NCI-H2227 treated with DMSO at 0.1 percent for 48 hours (cell line): ENCODE measurements at regions not wholly inside any gene's neighbourhood (a gene's known extent, or its start where the extent isn't known, plus 50 kb on each side); places are given as distances from the start of the nearest gene placed in this dataset.

Experiments
- DNase-seq: peaks from one replicate; lab custom pipeline; 2025; lab: John Stamatoyannopoulos, UW

DNA sequence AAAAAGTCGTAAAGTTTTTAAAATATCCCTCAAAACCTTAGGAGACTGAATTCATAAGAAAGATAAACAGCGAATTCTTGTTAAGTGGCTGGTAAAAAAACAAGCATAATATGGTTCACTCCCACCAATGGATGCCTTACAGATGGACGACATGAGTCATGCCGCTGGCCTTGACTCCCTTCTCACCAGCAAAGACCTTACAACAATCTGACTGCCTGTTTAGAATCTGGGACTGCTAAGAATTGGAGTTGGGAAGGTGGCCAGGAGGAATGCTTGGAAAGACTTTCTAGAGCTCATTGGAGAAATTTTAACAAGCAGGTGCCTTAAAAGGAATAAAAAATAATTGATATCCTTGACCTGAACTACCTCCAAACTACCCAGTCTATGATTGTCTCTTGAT, 206.9 kb upstream of the FMN2 start:
- no peak for DNase-seq

DNA sequence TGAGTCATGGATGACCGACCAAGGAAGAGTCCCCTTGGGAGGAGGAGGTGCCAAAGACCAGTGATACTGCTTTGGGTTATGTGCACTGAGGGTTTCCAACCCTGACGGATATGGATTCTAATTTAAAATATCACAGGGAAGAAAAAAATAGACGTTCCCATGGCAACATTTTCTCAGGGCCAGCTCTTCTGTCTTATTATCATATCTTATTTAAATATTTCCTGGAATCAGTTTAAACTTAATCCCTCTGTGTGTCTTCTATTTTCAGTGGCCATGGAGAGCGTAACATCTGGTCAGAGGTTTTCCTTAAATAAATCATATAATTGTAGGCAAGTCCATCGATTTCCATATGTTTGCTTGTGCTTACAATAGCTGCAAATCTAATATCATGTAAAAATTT, 205.4 kb upstream of the FMN2 start:
- no peak for DNase-seq

GRCh38 chr1:239888639-239889038, 203.0 kb upstream of the FMN2 start:
- DNase-seq: no peak

- no peak for DNase-seq
These were observed 199.9 kb upstream of the FMN2 start for GRCh38 chr1:239891621-239892358.

DNA sequence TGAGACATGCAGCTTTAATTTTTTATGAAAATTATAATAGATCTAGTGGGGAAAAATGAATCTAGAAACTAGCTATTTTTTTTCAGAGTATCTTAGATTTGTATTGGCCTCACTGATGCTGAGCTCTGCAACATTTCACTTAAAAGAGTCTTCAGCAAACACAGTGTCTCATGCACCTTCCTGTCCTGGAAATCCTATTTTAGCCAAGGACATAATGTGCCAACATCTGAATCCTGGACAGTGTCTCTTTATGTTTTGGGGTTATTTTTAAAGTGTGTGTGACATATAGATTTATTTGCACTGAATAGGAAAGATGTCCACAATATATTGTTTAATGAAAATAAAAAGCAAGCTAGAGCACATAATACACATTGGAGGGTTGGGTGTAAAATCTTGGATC, 199.1 kb upstream of the FMN2 start:
- no peak for DNase-seq

DNA sequence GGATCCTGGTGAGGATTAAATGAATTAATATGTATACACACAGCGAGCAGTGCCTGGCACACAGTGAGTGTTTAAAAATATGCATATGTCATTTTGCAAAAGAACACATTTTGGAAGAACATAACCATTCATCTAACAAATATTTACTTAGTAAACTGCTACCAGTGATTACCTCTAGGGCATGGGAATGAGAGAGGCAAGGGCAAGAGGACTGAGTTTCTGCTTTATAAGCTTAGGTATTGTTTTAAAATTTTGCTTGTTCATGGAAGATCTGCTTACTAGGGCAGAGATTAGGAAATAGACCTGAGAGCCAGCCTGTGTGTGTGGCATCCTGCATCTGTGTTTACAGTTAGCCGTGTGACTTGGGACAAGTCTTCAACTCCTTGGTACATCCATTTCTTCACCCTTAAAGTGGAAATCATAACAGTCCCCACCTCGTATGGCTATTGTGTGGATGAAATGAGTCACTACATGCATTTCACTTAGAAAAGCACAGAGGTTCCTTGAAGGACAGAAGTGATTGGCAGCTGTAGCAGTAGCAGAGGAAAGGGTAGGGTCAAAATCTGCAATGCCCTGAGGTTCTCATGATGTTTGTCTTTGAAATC, 198.5 kb upstream of the FMN2 start:
- no peak for DNase-seq

DNA sequence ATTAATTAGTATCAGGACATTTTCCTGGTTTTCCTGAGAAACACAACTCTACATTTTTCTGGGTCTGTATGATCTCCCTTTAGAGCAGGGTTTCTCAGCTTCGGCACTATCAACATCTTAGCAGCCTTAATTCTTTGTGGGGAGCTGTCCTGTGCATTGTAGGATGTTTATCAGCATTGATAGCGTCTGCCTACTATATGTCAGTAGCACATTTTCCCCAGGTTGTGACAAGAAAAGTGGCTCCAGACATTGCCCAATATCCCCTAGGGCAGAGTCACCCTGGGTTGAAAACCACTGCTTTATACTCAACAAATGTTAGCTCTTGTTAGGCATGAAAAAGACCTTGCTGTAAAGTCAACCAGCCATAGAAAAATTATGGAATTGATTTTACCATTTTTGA, 195.1 kb upstream of the FMN2 start:
- DNase-seq: no peak

DNA sequence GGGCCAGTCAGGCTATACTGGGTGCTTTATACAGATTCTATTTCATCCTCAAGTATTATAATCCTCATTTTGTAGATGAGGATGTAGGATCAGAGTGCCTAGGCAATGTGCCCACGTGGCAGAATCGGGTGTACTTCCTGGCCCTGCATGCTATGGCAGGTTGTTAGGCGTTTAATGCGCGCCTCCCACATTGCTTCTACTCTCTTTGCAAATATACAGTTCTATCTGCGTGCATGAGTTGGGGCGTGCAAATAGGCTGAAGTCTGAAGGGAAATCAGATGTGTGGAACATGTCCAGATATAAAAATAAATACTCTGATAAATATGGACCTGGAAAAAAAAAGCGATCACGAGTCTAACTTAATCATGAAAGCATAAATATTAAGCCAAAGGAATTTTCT, 194.7 kb upstream of the FMN2 start:
- no peak for DNase-seq

GRCh38 chr1:239897458-239897857, 194.2 kb upstream of the FMN2 start:
- no peak for DNase-seq

DNA sequence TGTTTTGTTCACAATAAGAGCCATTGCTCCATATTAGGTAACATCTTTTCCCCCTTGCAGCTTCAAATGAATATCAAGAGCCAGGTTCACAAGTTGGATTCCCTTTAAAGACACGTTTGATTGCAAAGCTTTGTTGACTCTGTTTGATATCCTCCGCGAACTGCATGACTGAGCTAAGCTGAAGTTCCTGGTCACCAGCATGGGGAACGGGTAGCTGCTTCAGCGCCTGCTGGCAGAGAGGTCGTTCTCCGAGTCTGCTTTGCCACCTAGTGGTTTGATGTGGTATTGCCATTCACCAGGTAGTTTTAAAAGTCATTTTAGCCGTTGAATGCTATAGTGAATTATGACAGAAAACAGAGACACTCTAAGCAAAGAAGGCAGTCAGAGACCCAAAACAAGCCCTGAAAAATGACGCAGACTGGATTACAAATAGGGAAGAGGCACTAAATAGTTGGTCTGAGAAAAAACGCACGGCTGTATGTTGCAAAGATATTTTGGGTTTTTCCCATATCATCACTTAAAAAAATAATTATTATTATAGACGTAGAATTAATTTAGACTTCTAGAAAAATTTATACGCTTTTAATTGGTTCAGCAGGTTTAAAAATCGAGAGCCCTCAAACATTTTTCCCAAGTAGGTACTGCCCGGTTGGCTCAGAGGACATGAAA, 193.5 kb upstream of the FMN2 start:
- peak; percentile 83 for DNase-seq

DNA sequence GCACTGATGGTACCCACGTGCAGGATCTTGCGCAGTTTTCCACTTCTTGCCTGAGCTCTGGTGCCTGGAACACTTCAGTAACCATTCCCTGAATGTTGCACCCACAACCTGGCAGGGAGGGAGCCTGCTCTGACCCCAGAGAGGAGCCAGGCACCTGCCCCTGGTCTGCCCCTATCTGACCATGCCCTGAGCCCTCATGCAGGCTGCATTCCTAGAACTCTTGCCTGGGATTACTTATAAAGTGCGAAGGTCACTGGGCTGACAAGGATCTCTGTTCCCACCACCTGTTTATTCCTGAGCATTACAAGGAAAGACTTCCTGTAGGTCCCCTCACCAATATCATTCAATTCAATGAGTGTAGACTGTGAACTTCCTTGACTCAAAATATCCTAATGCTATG, 191.9 kb upstream of the FMN2 start:
- no peak for DNase-seq

DNA sequence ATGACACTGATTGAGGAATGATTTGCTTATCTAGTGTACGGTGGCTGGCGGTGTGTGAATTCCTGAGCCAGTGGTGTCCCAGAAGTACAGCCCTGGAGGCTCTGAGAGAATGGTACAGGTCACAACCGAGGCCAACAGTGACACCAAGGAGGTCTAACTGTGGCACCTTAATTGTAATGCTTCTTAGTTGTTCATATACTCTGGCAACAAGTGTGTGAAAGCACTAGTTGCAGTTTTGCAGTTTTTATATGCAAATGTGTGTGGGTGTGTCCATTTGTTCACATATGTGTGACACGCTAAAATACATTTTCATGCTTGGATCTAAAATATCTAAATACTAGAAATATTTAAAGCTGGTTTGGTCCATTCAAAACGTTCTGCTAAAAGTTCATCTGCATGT, 185.3 kb upstream of the FMN2 start:
- DNase-seq: no peak

DNA sequence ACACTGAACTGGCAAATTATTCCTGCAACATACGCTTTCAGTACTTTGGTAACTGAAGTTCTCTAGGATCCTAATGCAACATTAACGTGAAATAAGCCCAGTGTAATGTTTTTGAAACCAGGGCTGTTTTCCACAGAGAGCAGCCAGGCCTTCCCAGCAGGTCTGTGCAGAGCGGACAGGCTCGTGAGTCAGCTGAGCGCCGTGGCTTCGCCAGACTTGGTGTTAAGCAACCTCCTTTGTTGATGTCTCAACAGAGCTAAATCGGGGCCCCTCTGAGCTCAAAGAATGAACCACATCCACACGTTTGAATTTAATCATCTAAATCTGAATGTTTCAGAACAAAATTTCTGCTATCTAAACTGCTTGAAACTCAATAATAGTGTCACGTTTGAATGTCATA, 181.8 kb upstream of the FMN2 start:
- no peak for DNase-seq

- DNase-seq: no peak
These were observed 179.2 kb upstream of the FMN2 start for GRCh38 chr1:239912471-239912870.

GRCh38 chr1:239913141-239913585, 178.5 kb upstream of the FMN2 start:
- no peak for DNase-seq

GRCh38 chr1:239914751-239915231, 176.9 kb upstream of the FMN2 start:
- DNase-seq: no peak

DNA sequence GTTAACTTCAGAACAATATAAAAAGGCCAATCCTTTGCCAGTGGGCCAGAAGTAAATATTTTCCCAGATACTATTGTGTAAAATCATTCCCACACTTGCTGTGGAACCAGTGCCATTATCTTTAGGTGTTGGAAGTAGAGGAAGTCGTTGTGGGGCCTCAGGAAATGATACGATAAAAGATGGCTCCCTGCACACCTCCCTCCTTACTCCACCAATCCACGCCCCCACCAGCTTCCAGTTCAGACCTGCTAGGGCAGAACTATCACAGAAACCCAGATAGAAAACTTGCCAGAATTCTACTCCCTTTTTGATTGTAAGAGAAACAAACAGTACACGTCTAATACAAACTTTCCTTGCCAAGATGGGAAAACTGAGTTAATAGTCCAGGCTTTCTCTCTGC, 173.0 kb upstream of the FMN2 start:
- DNase-seq: no peak

GRCh38 chr1:239920214-239920613, 171.5 kb upstream of the FMN2 start:
- DNase-seq: no peak

DNA sequence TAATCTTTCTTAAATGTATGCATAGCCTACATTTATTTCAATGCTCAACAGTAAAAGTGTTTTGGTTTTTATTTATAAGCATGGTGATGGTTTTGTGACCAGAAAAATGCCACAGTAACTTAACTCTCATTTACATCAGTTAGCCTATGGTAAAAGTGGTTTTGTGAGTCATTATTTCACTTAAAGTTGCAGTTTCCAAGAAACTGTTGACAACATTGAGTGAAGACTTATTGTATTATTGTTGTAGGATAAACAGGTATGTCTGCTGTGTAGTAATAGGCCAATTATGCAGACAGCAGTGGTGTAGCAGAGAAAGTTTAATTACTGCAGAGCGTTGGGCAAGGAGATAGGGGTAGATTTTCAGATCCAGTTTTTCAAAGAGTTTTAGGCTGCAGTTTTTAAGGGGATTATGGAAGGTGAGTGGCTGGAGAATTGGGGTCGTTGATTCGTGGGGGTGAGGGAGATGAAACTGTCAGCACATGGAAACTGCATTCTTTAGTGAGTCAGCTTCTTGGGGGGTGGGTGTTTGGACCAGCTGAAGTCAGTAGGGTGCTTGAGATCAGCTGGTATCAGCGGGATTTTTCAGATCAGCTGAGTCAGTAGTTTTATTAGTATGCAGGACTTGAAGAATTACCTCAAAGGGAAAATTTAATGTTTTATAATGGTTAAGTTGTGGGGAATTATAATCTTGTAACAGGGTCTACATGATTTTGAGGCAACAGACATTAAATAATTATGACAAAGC, 168.7 kb upstream of the FMN2 start:
- no peak for DNase-seq

- DNase-seq: no peak
These were observed 166.8 kb upstream of the FMN2 start for GRCh38 chr1:239924741-239925350.

GRCh38 chr1:239926184-239926583, 165.5 kb upstream of the FMN2 start:
- no peak for DNase-seq

GRCh38 chr1:239929317-239929716, 162.4 kb upstream of the FMN2 start:
- DNase-seq: no peak
